HS-5 (cell line): ENCODE measurements at regions not wholly inside any gene's neighbourhood (a gene's known extent, or its start where the extent isn't known, plus 50 kb on each side); places are given as distances from the start of the nearest gene placed in this dataset.
"Not testable (repeated sequence)": the region's sequence is repeated elsewhere in the genome, so short reads cannot be mapped to it uniquely, and the experiment has no call there.

ENCODE experiments used
- DNase-seq: peaks from one replicate; pipeline ENCODE4 v3.0.0-alpha.2; 2012; ENCODE audit warnings: low read depth

GRCh38 chr7:108813251-108814014 is 243.8 kb downstream of the DNAJB9 start:
- DNase-seq = no peak

GRCh38 chr7:108815815-108816214 is 246.1 kb downstream of the DNAJB9 start:
- DNase-seq = no peak

GRCh38 chr7:108818742-108819141 is 249.1 kb downstream of the DNAJB9 start:
- DNase-seq = no peak

GRCh38 chr7:108824840-108825580 is 255.3 kb downstream of the DNAJB9 start:
- DNase-seq = no peak

GRCh38 chr7:108825581-108825909 is 255.9 kb downstream of the DNAJB9 start:
- no peak for DNase-seq

- DNase-seq = no peak
Observed at GRCh38 chr7:108836256-108836655, 266.6 kb downstream of the DNAJB9 start.

GRCh38 chr7:108838198-108838597 is 268.5 kb downstream of the DNAJB9 start:
- no peak for DNase-seq

GRCh38 chr7:108839076-108839475 is 269.4 kb downstream of the DNAJB9 start:
- no peak for DNase-seq

GRCh38 chr7:108845951-108846350 is 276.3 kb downstream of the DNAJB9 start:
- no peak for DNase-seq

GRCh38 chr7:108846471-108846870 is 276.8 kb downstream of the DNAJB9 start:
- DNase-seq = no peak

- DNase-seq = no peak
Observed at GRCh38 chr7:108848486-108848885, 278.8 kb downstream of the DNAJB9 start.

- DNase-seq = no peak
Observed at GRCh38 chr7:108860615-108861014, 290.9 kb downstream of the DNAJB9 start.

- no peak for DNase-seq
Observed at GRCh38 chr7:108861071-108861470, 291.4 kb downstream of the DNAJB9 start.

- no peak for DNase-seq
Observed at GRCh38 chr7:108863227-108863848, 293.7 kb downstream of the DNAJB9 start.

- no peak for DNase-seq
Observed at GRCh38 chr7:108869070-108869469, 299.4 kb downstream of the DNAJB9 start.

GRCh38 chr7:108875139-108875538 is 305.5 kb downstream of the DNAJB9 start:
- DNase-seq = no peak

- no peak for DNase-seq
Observed at GRCh38 chr7:108890862-108891261, 321.2 kb downstream of the DNAJB9 start.

- DNase-seq = no peak
Observed at GRCh38 chr7:108908456-108908855, 338.8 kb downstream of the DNAJB9 start.

- DNase-seq = no peak
Observed at GRCh38 chr7:108911016-108911415, 341.3 kb downstream of the DNAJB9 start.

GRCh38 chr7:108920490-108920889 is 350.8 kb downstream of the DNAJB9 start:
- no peak for DNase-seq

GRCh38 chr7:108943048-108943447 is 373.4 kb downstream of the DNAJB9 start:
- not testable (repeated sequence) for DNase-seq

- DNase-seq = no peak
Observed at GRCh38 chr7:108947526-108947925, 377.9 kb downstream of the DNAJB9 start.

- DNase-seq = no peak
Observed at GRCh38 chr7:108972004-108972403, 402.3 kb downstream of the DNAJB9 start.
